ENCODE measurements at regions not wholly inside any gene's neighbourhood (a gene's known extent, or its start where the extent isn't known, plus 50 kb on each side); places are given as distances from the start of the nearest gene placed in this dataset.

- ChIA-PET CTCF (interaction anchor here (1.6 kb wide), 1 partner anchor 15 kb away, joined by 6 read pairs; no protein-coding TSS in a partner anchor), POLR2A (no interaction called here)
- DNase-seq (ENCODE audit: extremely low spot score), result no peak
- TF ChIP-seq FOXA1 (IDR thresholded peaks at IDR 0.05) (no peak), ARNT (IDR thresholded peaks at IDR 0.05) (no peak), BHLHE40 (IDR thresholded peaks at IDR 0.05; ENCODE audit: borderline replicate concordance) (no peak), CTBP1 (IDR thresholded peaks at IDR 0.05; ENCODE audit: borderline replicate concordance) (no peak), HDGF (IDR thresholded peaks at IDR 0.05; ENCODE audit: borderline replicate concordance) (no peak), FOXM1 (IDR thresholded peaks at IDR 0.05; ENCODE audit: borderline replicate concordance) (no peak), NFRKB (IDR thresholded peaks at IDR 0.05) (no peak), ZNF384 (IDR thresholded peaks at IDR 0.05) (no peak), SUZ12 (IDR thresholded peaks at IDR 0.05) (no peak), LEF1 (IDR thresholded peaks at IDR 0.05; ENCODE audit: borderline replicate concordance) (no peak), PKNOX1 (IDR thresholded peaks at IDR 0.05) (no peak), FOXK2 (IDR thresholded peaks at IDR 0.05) (no peak)
Observed at GRCh38 chr16:79348521-79349306, 251.8 kb downstream of the MAF start.

DNA sequence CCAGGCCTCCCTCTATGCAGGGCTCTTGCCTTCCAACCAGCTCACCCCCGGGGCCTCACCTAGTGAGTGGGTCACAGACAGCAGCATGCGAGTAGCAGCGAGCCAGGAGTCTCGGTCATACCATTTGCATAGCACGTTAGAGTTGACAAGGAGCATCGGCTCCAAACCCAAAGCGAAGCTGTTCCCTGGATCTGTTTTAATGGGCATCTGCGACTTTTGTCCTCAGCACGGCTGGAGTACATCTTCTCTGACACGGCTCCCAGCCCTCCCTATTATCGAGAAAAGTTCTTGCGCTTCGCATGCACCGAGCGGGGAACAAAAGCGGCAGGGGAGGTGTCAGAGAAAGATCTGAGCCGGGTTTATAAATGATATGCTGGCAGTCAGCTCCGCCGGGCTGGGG lies 253.3 kb downstream of the MAF start:
- ChIA-PET CTCF (no interaction called here), POLR2A (no interaction called here)
- DNase-seq (ENCODE audit: extremely low spot score), result no peak
- TF ChIP-seq FOXA1 (IDR thresholded peaks at IDR 0.05), result no peak
- TF ChIP-seq LEF1 (IDR thresholded peaks at IDR 0.05; ENCODE audit: borderline replicate concordance), result no peak
- TF ChIP-seq CTBP1 (IDR thresholded peaks at IDR 0.05; ENCODE audit: borderline replicate concordance), result no peak
- TF ChIP-seq FOXM1 (IDR thresholded peaks at IDR 0.05; ENCODE audit: borderline replicate concordance), result no peak
- TF ChIP-seq NFRKB (IDR thresholded peaks at IDR 0.05), result no peak
- no peak for TF ChIP-seq BHLHE40 (IDR thresholded peaks at IDR 0.05; ENCODE audit: borderline replicate concordance)
- no peak for TF ChIP-seq FOXK2 (IDR thresholded peaks at IDR 0.05)
- TF ChIP-seq SUZ12 (IDR thresholded peaks at IDR 0.05), result no peak
- TF ChIP-seq PKNOX1 (IDR thresholded peaks at IDR 0.05), result no peak
- TF ChIP-seq ZNF384 (IDR thresholded peaks at IDR 0.05), result no peak

GRCh38 chr16:79339863-79340262 lies 260.7 kb downstream of the MAF start:
- no peak for TF ChIP-seq ZNF384 (IDR thresholded peaks at IDR 0.05)
- TF ChIP-seq ELF4 (IDR thresholded peaks at IDR 0.05), result no peak
- no peak for TF ChIP-seq CTBP1 (IDR thresholded peaks at IDR 0.05; ENCODE audit: borderline replicate concordance)
- TF ChIP-seq ARNT (IDR thresholded peaks at IDR 0.05), result no peak
- no peak for TF ChIP-seq FOXM1 (IDR thresholded peaks at IDR 0.05; ENCODE audit: borderline replicate concordance)
- TF ChIP-seq NFRKB (IDR thresholded peaks at IDR 0.05), result no peak
- TF ChIP-seq FOXA1 (IDR thresholded peaks at IDR 0.05), result no peak
- TF ChIP-seq LEF1 (IDR thresholded peaks at IDR 0.05; ENCODE audit: borderline replicate concordance), result no peak
- TF ChIP-seq FOXK2 (IDR thresholded peaks at IDR 0.05), result no peak
- no peak for TF ChIP-seq SUZ12 (IDR thresholded peaks at IDR 0.05)
- TF ChIP-seq PKNOX1 (IDR thresholded peaks at IDR 0.05), result no peak
- no peak for TF ChIP-seq TARDBP (IDR thresholded peaks at IDR 0.05)
- no peak for TF ChIP-seq SP1 (IDR thresholded peaks at IDR 0.05)
- TF ChIP-seq BHLHE40 (IDR thresholded peaks at IDR 0.05; ENCODE audit: borderline replicate concordance), result no peak
- TF ChIP-seq L3MBTL2 (conservative IDR thresholded peaks at IDR 0.05), result no peak
- TF ChIP-seq HDGF (IDR thresholded peaks at IDR 0.05; ENCODE audit: borderline replicate concordance), result no peak
- POLR2A ChIA-PET, result no interaction called here
- no peak for DNase-seq (ENCODE audit: extremely low spot score)
- CTCF ChIA-PET, result no interaction called here

DNA sequence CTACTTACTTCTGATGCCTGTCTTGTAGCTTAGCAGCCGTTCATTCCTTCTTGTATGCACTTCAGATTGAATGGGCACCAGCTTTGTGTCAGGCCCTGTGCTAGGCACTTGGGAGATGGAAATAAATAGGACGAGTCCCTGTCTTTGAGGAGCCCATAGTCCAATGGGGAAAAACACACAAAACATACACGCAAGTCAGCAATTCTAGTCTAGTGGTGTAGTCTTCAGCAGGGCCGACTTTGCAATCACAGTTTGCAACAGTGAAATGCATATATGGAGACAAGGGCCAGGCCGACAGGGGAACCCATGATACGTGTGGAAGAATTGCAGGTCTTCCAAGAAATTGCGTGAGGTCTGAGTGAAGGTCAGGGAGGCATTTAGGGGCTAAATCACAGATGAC lies 262.6 kb downstream of the MAF start:
- TF ChIP-seq TARDBP (IDR thresholded peaks at IDR 0.05), result no peak
- no peak for TF ChIP-seq LEF1 (IDR thresholded peaks at IDR 0.05; ENCODE audit: borderline replicate concordance)
- no peak for TF ChIP-seq ZNF384 (IDR thresholded peaks at IDR 0.05)
- DNase-seq (ENCODE audit: extremely low spot score), result no peak
- ChIA-PET CTCF (no interaction called here), POLR2A (no interaction called here)

- peak; percentile 76 for TF ChIP-seq PKNOX1 (IDR thresholded peaks at IDR 0.05)
- TF ChIP-seq HDGF (IDR thresholded peaks at IDR 0.05; ENCODE audit: borderline replicate concordance), result no peak
- ChIA-PET CTCF (interaction anchor here (0.9 kb wide), 1 partner anchor 7 kb away, joined by 3 read pairs; no protein-coding TSS in a partner anchor), POLR2A (no interaction called here)
- no peak for DNase-seq (ENCODE audit: extremely low spot score)
Observed at GRCh38 chr16:79336437-79337229, 263.9 kb downstream of the MAF start.

Data from HEK293T (cell line).